NCI-H446 (cell line): ENCODE measurements at regions not wholly inside any gene's neighbourhood (a gene's known extent, or its start where the extent isn't known, plus 50 kb on each side); places are given as distances from the start of the nearest gene placed in this dataset.

Source experiments
- DNase-seq, 2 experiments: peaks; one replicate each; lab custom pipeline; 2025; lab: John Stamatoyannopoulos, UW

GRCh38 chr16:85457366-85457765, 155.8 kb upstream of the GSE1 start:
- no peak for DNase-seq

- peak in 1 of 2 experiments; percentile 36 for DNase-seq
Observed at GRCh38 chr16:85458968-85459367, 154.2 kb upstream of the GSE1 start.

- no peak for DNase-seq
Observed at GRCh38 chr16:85459529-85460251, 153.4 kb upstream of the GSE1 start.

- peak in 1 of 2 experiments; percentile 44 for DNase-seq
Observed at GRCh38 chr16:85460252-85461021, 152.7 kb upstream of the GSE1 start.

- peak; percentile 48 to 83 for DNase-seq
Observed at GRCh38 chr16:85461022-85461813, 151.9 kb upstream of the GSE1 start.

- peak in 1 of 2 experiments; percentile 51 for DNase-seq
Observed at GRCh38 chr16:85461814-85462713, 151.1 kb upstream of the GSE1 start.

- no peak for DNase-seq
Observed at GRCh38 chr16:85462714-85463611, 150.2 kb upstream of the GSE1 start.

GRCh38 chr16:85463672-85464382, 149.3 kb upstream of the GSE1 start:
- no peak for DNase-seq

GRCh38 chr16:85464383-85465305, 148.5 kb upstream of the GSE1 start:
- no peak for DNase-seq

GRCh38 chr16:85465328-85466303, 147.5 kb upstream of the GSE1 start:
- DNase-seq = no peak

GRCh38 chr16:85466304-85466700, 146.8 kb upstream of the GSE1 start:
- DNase-seq = no peak

GRCh38 chr16:85466989-85467388, 146.1 kb upstream of the GSE1 start:
- DNase-seq = no peak

- no peak for DNase-seq
Observed at GRCh38 chr16:85469929-85470590, 143.1 kb upstream of the GSE1 start.

- DNase-seq = no peak
Observed at GRCh38 chr16:85470873-85471272, 142.2 kb upstream of the GSE1 start.

GRCh38 chr16:85471469-85472431, 141.4 kb upstream of the GSE1 start:
- DNase-seq = no peak

- DNase-seq = no peak
Observed at GRCh38 chr16:85472514-85472913, 140.6 kb upstream of the GSE1 start.
